ENCODE measurements at regions not wholly inside any gene's neighbourhood (a gene's known extent, or its start where the extent isn't known, plus 50 kb on each side); places are given as distances from the start of the nearest gene placed in this dataset.

DNA sequence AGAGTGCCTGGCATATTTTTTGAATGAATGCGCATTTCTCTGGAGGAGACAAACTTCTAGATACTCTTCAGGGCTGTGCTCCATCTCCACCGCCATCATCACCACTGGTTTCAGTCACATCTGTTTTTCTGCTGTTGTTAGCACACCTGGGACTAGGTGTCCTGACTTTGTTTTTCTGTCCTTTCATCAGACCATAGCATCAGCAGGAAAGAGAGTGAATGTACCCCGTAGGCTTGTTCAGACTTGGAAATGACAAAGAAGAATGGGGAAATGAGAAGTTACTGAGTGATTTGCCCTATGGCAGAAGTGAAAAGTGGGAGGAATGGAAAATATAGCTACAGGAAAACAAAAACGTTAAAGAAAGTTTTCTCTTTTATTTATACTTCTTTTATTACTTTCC lies 965.2 kb upstream of the FANCL start:
- Histone ChIP-seq H3K27me3 (ENCODE audit: control insufficient read depth, insufficient read depth, low read length) (no peaks in the 10 kb centered on the region), H3K4me3 (ENCODE audit: low read length) (no peak overlapping the region), H3K27ac (ENCODE audit: low read length) (no peak overlapping the region), H3K4me1 (ENCODE audit: control insufficient read depth, insufficient read depth, low read length) (no peaks in the 10 kb centered on the region), H3K9me3 (ENCODE audit: control insufficient read depth, low read depth, low read length) (no peaks in the 10 kb centered on the region), H3K36me3 (ENCODE audit: control insufficient read depth, insufficient read depth, low read length) (no peaks in the 10 kb centered on the region)
- DNase-seq, result no peak
- 100% methylated on average over 2 of the region's 4 CpGs for WGBS (ENCODE audit: insufficient coverage, low lambda C conversion rate)

DNA sequence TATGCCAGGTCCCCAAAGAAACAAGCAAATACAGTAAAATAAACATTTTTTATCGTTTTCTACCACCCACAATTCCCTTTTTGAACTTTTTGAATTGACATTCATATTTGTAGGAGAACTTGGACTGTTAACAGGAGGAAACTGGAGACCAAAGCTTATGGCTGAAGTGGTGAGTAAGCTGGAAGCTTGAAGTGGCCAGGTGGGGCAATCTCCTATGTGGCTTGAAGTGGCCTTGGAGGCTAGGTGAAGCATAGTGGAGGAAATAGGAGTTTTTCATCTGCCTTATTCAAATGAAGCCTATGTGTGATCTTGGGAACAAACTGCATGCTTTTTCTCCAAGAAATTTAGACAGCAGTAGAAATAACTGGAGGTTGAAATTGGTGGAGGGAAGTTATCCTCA lies 962.9 kb upstream of the FANCL start:
- Histone ChIP-seq H3K36me3 (ENCODE audit: control insufficient read depth, insufficient read depth, low read length) (no peaks in the 10 kb centered on the region), H3K9me3 (ENCODE audit: control insufficient read depth, low read depth, low read length) (no peaks in the 10 kb centered on the region), H3K4me1 (ENCODE audit: control insufficient read depth, insufficient read depth, low read length) (no peaks in the 10 kb centered on the region), H3K27me3 (ENCODE audit: control insufficient read depth, insufficient read depth, low read length) (no peaks in the 10 kb centered on the region), H3K27ac (ENCODE audit: low read length) (no peak overlapping the region), H3K4me3 (ENCODE audit: low read length) (no peak overlapping the region)
- DNase-seq, result no peak
- no CpG with 5 or more reads among the region's 1 CpG for WGBS (ENCODE audit: insufficient coverage, low lambda C conversion rate)

GRCh38 chr2:59196491-59196890 lies 955.4 kb upstream of the FANCL start:
- Histone ChIP-seq H3K9me3 (ENCODE audit: control insufficient read depth, low read depth, low read length) (no peaks in the 10 kb centered on the region), H3K27ac (ENCODE audit: low read length) (no peak overlapping the region), H3K36me3 (ENCODE audit: control insufficient read depth, insufficient read depth, low read length) (no peaks in the 10 kb centered on the region), H3K4me1 (ENCODE audit: control insufficient read depth, insufficient read depth, low read length) (no peaks in the 10 kb centered on the region), H3K27me3 (ENCODE audit: control insufficient read depth, insufficient read depth, low read length) (no peaks in the 10 kb centered on the region), H3K4me3 (ENCODE audit: low read length) (no peak overlapping the region)
- no CpG with 5 or more reads among the region's 1 CpG for WGBS (ENCODE audit: insufficient coverage, low lambda C conversion rate)
- DNase-seq, result no peak

DNA sequence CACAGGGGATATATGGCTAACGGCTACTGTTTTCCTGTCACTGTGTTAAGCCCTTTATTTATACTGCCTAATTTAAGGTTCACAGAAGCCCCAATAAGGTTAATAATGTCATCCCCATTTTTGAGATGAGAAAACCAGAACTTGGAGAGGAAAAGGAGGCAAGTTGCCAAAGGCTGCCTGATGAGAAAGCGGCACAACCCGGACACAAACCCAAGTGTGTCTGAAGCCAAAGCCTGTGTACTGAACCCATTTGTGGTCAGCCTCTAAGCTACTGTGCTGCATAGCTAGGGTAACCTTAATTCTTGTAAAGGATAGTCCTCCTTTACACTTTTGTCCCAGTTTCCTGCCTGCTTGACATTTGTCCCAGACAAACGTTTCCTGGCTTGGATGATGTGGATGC lies 954.7 kb upstream of the FANCL start:
- WGBS (ENCODE audit: insufficient coverage, low lambda C conversion rate), result no CpG with 5 or more reads among the region's 4 CpGs
- H3K4me3 ChIP-seq (ENCODE audit: low read length), result no peak overlapping the region
- no peaks in the 10 kb centered on the region for H3K27me3 ChIP-seq (ENCODE audit: control insufficient read depth, insufficient read depth, low read length)
- no peak for DNase-seq
- H3K4me1 ChIP-seq (ENCODE audit: control insufficient read depth, insufficient read depth, low read length), result no peaks in the 10 kb centered on the region
- no peaks in the 10 kb centered on the region for H3K36me3 ChIP-seq (ENCODE audit: control insufficient read depth, insufficient read depth, low read length)
- H3K27ac ChIP-seq (ENCODE audit: low read length), result no peak overlapping the region
- H3K9me3 ChIP-seq (ENCODE audit: control insufficient read depth, low read depth, low read length), result no peaks in the 10 kb centered on the region

DNA sequence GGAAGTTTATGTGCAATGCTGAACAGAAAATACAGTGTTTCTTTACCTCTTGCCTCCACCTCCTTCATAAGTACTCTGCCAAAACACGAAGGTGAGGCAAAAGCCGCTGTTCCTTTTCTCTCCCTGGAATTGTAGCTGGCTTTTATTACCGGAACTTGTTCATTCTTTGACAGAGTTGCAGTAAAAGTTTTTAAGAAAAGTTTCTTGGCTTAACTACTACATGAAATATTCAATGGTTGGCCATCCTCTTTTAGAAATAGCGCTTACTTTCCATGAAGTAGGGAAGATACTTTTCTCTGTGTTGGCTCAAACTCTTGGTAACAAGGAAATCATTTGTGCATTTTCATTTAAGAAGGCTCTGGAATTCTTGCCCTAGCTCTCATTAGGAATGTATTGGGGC lies 950.7 kb upstream of the FANCL start:
- 80% methylated on average over 1 of the region's 4 CpGs for WGBS (ENCODE audit: insufficient coverage, low lambda C conversion rate)
- H3K9me3 ChIP-seq (ENCODE audit: control insufficient read depth, low read depth, low read length), result no peaks in the 10 kb centered on the region
- no peak for DNase-seq
- no peaks in the 10 kb centered on the region for H3K36me3 ChIP-seq (ENCODE audit: control insufficient read depth, insufficient read depth, low read length)
- H3K4me1 ChIP-seq (ENCODE audit: control insufficient read depth, insufficient read depth, low read length), result no peaks in the 10 kb centered on the region
- H3K27me3 ChIP-seq (ENCODE audit: control insufficient read depth, insufficient read depth, low read length), result no peaks in the 10 kb centered on the region
- no peak overlapping the region for H3K4me3 ChIP-seq (ENCODE audit: low read length)
- H3K27ac ChIP-seq (ENCODE audit: low read length), result no peak overlapping the region

DNA sequence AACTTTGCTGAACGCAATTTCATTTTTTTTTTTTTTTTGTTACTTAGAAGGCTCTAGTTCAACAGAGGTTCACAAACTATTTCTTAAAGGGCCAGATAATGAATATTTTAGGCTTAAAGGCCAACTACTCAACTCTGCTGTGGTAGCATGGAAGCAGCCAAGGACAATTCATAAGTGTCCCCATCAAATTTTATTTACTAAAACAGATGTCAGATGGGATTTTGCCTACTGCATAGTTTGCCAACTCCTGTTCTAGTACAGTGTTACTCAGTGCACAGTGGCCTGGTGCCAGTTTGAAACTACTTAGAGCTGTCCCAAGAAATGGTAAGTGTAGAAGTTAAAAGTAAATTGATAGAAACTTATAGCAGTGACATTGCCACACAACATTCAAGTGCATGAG lies 949.4 kb upstream of the FANCL start:
- no peaks in the 10 kb centered on the region for H3K9me3 ChIP-seq (ENCODE audit: control insufficient read depth, low read depth, low read length)
- H3K27ac ChIP-seq (ENCODE audit: low read length), result no peak overlapping the region
- no peaks in the 10 kb centered on the region for H3K4me1 ChIP-seq (ENCODE audit: control insufficient read depth, insufficient read depth, low read length)
- no peaks in the 10 kb centered on the region for H3K27me3 ChIP-seq (ENCODE audit: control insufficient read depth, insufficient read depth, low read length)
- no peak overlapping the region for H3K4me3 ChIP-seq (ENCODE audit: low read length)
- no peak for DNase-seq
- 78% methylated on average over 1 of the region's 1 CpG for WGBS (ENCODE audit: insufficient coverage, low lambda C conversion rate)
- no peaks in the 10 kb centered on the region for H3K36me3 ChIP-seq (ENCODE audit: control insufficient read depth, insufficient read depth, low read length)

DNA sequence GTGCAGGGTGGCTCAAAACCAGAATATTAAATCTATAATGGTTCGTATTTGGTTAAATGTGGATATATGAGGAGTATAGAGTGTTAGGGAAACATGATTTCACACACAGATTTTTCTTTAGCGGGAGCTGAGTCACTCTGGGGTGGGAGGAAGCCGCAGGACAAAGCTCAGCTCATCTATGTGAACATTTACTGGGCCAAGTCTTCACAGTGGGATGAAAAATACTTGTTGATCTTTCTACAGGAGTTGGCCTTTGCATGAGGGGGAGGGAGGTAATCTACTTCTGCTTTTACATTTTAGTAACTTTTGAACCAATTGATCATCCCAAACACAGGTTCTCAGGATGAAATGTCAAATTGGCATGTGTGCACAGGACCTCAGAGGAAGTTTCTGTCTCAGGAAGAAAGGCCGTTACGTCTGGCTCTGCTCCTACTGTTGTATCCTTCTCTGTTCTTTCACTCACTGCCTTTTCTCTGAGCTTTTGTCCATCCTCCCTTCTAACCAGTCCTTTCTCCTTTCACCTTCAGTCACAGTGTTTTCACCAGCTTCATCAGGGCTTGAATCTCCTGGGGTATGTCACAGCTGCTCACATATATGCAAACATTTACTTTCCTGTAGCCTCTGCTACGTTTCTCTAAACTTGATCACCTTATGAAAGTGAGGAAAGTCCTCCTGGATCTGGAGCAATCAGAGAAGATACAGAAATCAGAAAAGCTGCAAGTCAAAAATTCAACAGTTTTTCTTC lies 943.3 kb upstream of the FANCL start:
- Histone ChIP-seq H3K4me1 (ENCODE audit: control insufficient read depth, insufficient read depth, low read length) (no peaks in the 10 kb centered on the region), H3K27ac (ENCODE audit: low read length) (no peak overlapping the region), H3K36me3 (ENCODE audit: control insufficient read depth, insufficient read depth, low read length) (no peaks in the 10 kb centered on the region), H3K9me3 (ENCODE audit: control insufficient read depth, low read depth, low read length) (no peaks in the 10 kb centered on the region), H3K27me3 (ENCODE audit: control insufficient read depth, insufficient read depth, low read length) (no peaks in the 10 kb centered on the region), H3K4me3 (ENCODE audit: low read length) (no peak overlapping the region)
- WGBS (ENCODE audit: insufficient coverage, low lambda C conversion rate), result 67% methylated on average over 3 of the region's 6 CpGs
- DNase-seq, result no peak

- WGBS (ENCODE audit: insufficient coverage, low lambda C conversion rate), result no CpG with 5 or more reads among the region's 1 CpG
- H3K4me1 ChIP-seq (ENCODE audit: control insufficient read depth, insufficient read depth, low read length), result no peaks in the 10 kb centered on the region
- H3K27ac ChIP-seq (ENCODE audit: low read length), result no peak overlapping the region
- no peaks in the 10 kb centered on the region for H3K36me3 ChIP-seq (ENCODE audit: control insufficient read depth, insufficient read depth, low read length)
- H3K27me3 ChIP-seq (ENCODE audit: control insufficient read depth, insufficient read depth, low read length), result no peaks in the 10 kb centered on the region
- DNase-seq, result no peak
- no peak overlapping the region for H3K4me3 ChIP-seq (ENCODE audit: low read length)
- no peaks in the 10 kb centered on the region for H3K9me3 ChIP-seq (ENCODE audit: control insufficient read depth, low read depth, low read length)
Observed at GRCh38 chr2:59183070-59183469, 941.9 kb upstream of the FANCL start.

GRCh38 chr2:59182249-59182648 lies 941.1 kb upstream of the FANCL start:
- Histone ChIP-seq H3K9me3 (ENCODE audit: control insufficient read depth, low read depth, low read length) (no peaks in the 10 kb centered on the region), H3K4me1 (ENCODE audit: control insufficient read depth, insufficient read depth, low read length) (no peaks in the 10 kb centered on the region), H3K27ac (ENCODE audit: low read length) (no peak overlapping the region), H3K4me3 (ENCODE audit: low read length) (no peak overlapping the region), H3K27me3 (ENCODE audit: control insufficient read depth, insufficient read depth, low read length) (no peaks in the 10 kb centered on the region), H3K36me3 (ENCODE audit: control insufficient read depth, insufficient read depth, low read length) (no peaks in the 10 kb centered on the region)
- DNase-seq, result no peak
- 17% methylated on average over 1 of the region's 3 CpGs for whole genome bisulfite sequencing (ENCODE audit: insufficient coverage, low lambda C conversion rate)

- no peaks in the 10 kb centered on the region for H3K9me3 ChIP-seq (ENCODE audit: control insufficient read depth, low read depth, low read length)
- no peaks in the 10 kb centered on the region for H3K27me3 ChIP-seq (ENCODE audit: control insufficient read depth, insufficient read depth, low read length)
- no peak for DNase-seq
- H3K36me3 ChIP-seq (ENCODE audit: control insufficient read depth, insufficient read depth, low read length), result no peaks in the 10 kb centered on the region
- no peak overlapping the region for H3K4me3 ChIP-seq (ENCODE audit: low read length)
- H3K4me1 ChIP-seq (ENCODE audit: control insufficient read depth, insufficient read depth, low read length), result no peaks in the 10 kb centered on the region
- 83% methylated on average over 1 of the region's 2 CpGs for WGBS (ENCODE audit: insufficient coverage, low lambda C conversion rate)
- no peak overlapping the region for H3K27ac ChIP-seq (ENCODE audit: low read length)
Observed at GRCh38 chr2:59181347-59181746, 940.2 kb upstream of the FANCL start.

DNA sequence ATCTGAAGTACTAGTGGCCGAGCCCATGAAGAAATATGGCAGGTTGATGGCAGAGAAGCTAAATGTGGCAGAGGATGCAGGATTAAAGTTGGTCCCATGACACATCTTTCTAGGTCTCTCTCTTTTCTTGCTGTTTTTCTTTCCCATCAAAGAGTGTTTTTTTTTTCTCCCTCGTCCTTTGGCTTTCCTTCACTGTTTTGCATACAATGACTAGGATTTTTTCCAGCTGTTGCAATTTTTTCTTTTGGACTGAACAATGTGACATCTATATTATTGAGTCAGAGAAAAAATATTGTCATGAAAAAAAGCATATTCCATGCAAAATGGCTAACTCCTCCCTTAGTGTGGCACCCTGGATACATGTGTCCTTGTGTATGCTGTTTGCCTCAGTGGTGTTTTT lies 939.5 kb upstream of the FANCL start:
- WGBS (ENCODE audit: insufficient coverage, low lambda C conversion rate), result 83% methylated on average over 1 of the region's 2 CpGs
- no peaks in the 10 kb centered on the region for H3K36me3 ChIP-seq (ENCODE audit: control insufficient read depth, insufficient read depth, low read length)
- H3K4me1 ChIP-seq (ENCODE audit: control insufficient read depth, insufficient read depth, low read length), result no peaks in the 10 kb centered on the region
- no peak for DNase-seq
- no peaks in the 10 kb centered on the region for H3K9me3 ChIP-seq (ENCODE audit: control insufficient read depth, low read depth, low read length)
- H3K27ac ChIP-seq (ENCODE audit: low read length), result no peak overlapping the region
- no peaks in the 10 kb centered on the region for H3K27me3 ChIP-seq (ENCODE audit: control insufficient read depth, insufficient read depth, low read length)
- no peak overlapping the region for H3K4me3 ChIP-seq (ENCODE audit: low read length)

All from large intestine (tissue), 3 donors.